Epithelial cell of esophagus (primary cell): ENCODE measurements at regions not wholly inside any gene's neighbourhood (a gene's known extent, or its start where the extent isn't known, plus 50 kb on each side); places are given as distances from the start of the nearest gene placed in this dataset.

Experiments used
- DNase-seq: peaks from one replicate; pipeline ENCODE4 v3.0.0; 2010; ENCODE audit warnings: low read depth
- H3K4me3 ChIP-seq: 2 replicates; pipeline ENCODE4 v1.5.1; 2011; ENCODE audit warnings: mild to moderate bottlenecking, low read length, control low read depth
- CTCF ChIP-seq: IDR thresholded peaks from 2 replicates; pipeline ENCODE4 v1.5.1; 2011; ENCODE audit warnings: low read depth, mild to moderate bottlenecking, low read length, control low read depth, inconsistent platforms; ENCODE audit not compliant: insufficient read depth; ENCODE audit errors: missing control alignments

- TF ChIP-seq CTCF: no peak
- H3K4me3 ChIP-seq: no peak overlapping the region
- no peak for DNase-seq
These were observed 261.1 kb downstream of the EN1 start for GRCh38 chr2:118586312-118586711.

GRCh38 chr2:118584877-118585276 lies 262.6 kb downstream of the EN1 start:
- no peak for DNase-seq
- no peak overlapping the region for H3K4me3 ChIP-seq
- TF ChIP-seq CTCF: no peak

- H3K4me3 ChIP-seq: no peak overlapping the region
- DNase-seq: no peak
- TF ChIP-seq CTCF: no peak
These were observed 263.2 kb downstream of the EN1 start for GRCh38 chr2:118584062-118584749.

GRCh38 chr2:118582058-118582457 lies 265.4 kb downstream of the EN1 start:
- no peak for DNase-seq
- no peak overlapping the region for H3K4me3 ChIP-seq
- TF ChIP-seq CTCF: no peak

- no peak for TF ChIP-seq CTCF
- DNase-seq: peak; percentile 79
- H3K4me3 ChIP-seq: no peak overlapping the region
These were observed 266.8 kb downstream of the EN1 start for GRCh38 chr2:118580651-118581050.

GRCh38 chr2:118580107-118580506 lies 267.3 kb downstream of the EN1 start:
- no peak for TF ChIP-seq CTCF
- DNase-seq: no peak
- H3K4me3 ChIP-seq: no peak overlapping the region

GRCh38 chr2:118577202-118577601 lies 270.2 kb downstream of the EN1 start:
- DNase-seq: no peak
- no peak for TF ChIP-seq CTCF
- H3K4me3 ChIP-seq: no peak overlapping the region
